Prostate gland (tissue), 2 donors: ENCODE measurements at regions not wholly inside any gene's neighbourhood (a gene's known extent, or its start where the extent isn't known, plus 50 kb on each side); places are given as distances from the start of the nearest gene placed in this dataset.

Experiments used
- DNase-seq: peaks from one replicate; pipeline ENCODE4 v3.0.0-alpha.2; 2019; ENCODE audit warnings: low spot score
- H3K27ac ChIP-seq, 2 donors: fragments of 200-600 bp; sonication (generic); 2 replicates each; pipeline ENCODE4 v1.5.1; 2017 to 2019
- H3K27me3 ChIP-seq: fragments of 200-600 bp; sonication (generic); replicated peaks from 2 replicates; pipeline ENCODE4 v1.5.1; 2019; ENCODE audit not compliant: insufficient read depth
- H3K36me3 ChIP-seq, 2 donors: fragments of 200-600 bp; sonication (generic); 1 replicate in 1 of 2; 2 replicates in 1 of 2; pipeline versions ENCODE4 v1.5.1 to v1.8.1; 2017 to 2019
- H3K4me1 ChIP-seq: fragments of 200-600 bp; sonication (generic); replicated peaks from 2 replicates; pipeline ENCODE4 v1.5.1; 2019
- H3K4me3 ChIP-seq, 2 donors: fragments of 200-600 bp; sonication (generic); 2 replicates each; pipeline ENCODE4 v1.5.1; 2017 to 2019
- H3K9me3 ChIP-seq: fragments of 200-600 bp; sonication (generic); 2 replicates; pipeline ENCODE4 v1.5.1; 2017
- POLR2A ChIP-seq: fragments of 450-650 bp; IDR thresholded peaks from one replicate; pipeline ENCODE4 v1.6.1; 2016; ENCODE audit warnings: antibody characterized with exemption, mild to moderate bottlenecking
- POLR2AphosphoS5 ChIP-seq: sonication (generic); formaldehyde crosslinking; IDR thresholded peaks from one replicate; pipeline ENCODE4 v1.6.1; 2017; ENCODE audit warnings: antibody characterized with exemption
- WGBS: methylation state at CpG from one replicate; pipeline ENCODE4 v1.1.5; 2018; 5-methylcytosine and 5-hydroxymethylcytosine counted together
- intact Hi-C: fragments of 100-400 bp; cut with DNase I; formaldehyde crosslinking; loops from one replicate; pipeline ENCODE4 v1.14.2; 2022
- TF ChIP-seq, protein P1 (sequence below), 4 experiments: fragments of 200-600 bp in 2 of 4; fragments of 450-650 bp in 2 of 4; sonication (generic) in 2 of 4; IDR thresholded peaks; 1 replicate in 3 of 4; 2 replicates in 1 of 4; pipeline ENCODE4 v1.5.1; 2016 to 2019; ENCODE audit warnings: antibody characterized with exemption in 4 of 4, mild to moderate bottlenecking in 2 of 4, moderate library complexity in 2 of 4

DNA sequence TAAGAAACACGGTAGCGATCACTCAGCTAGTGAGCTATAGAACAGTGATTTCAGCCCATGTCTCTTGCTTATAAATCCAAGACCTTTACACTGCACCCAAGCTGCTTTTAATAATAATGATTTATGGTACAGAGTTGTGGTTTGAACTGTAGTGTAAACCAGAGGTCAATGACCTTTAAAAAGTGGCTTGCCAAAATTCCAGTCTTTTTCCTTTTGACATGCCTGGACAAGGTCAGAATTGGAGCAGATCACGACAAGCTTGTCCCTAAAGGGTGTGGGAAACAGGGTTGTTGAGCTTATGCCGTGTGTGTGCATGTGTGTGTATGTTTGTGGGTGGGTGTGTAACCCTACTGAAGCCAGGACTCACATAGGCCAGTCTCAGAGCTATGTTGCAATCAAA, 225.3 kb upstream of the CLINT1 start:
- DNase-seq, result no peak
- intact Hi-C loops, result no loop called here
- TF ChIP-seq POLR2A (no peak), POLR2AphosphoS5 (no peak)
- TF ChIP-seq, protein P1, sequence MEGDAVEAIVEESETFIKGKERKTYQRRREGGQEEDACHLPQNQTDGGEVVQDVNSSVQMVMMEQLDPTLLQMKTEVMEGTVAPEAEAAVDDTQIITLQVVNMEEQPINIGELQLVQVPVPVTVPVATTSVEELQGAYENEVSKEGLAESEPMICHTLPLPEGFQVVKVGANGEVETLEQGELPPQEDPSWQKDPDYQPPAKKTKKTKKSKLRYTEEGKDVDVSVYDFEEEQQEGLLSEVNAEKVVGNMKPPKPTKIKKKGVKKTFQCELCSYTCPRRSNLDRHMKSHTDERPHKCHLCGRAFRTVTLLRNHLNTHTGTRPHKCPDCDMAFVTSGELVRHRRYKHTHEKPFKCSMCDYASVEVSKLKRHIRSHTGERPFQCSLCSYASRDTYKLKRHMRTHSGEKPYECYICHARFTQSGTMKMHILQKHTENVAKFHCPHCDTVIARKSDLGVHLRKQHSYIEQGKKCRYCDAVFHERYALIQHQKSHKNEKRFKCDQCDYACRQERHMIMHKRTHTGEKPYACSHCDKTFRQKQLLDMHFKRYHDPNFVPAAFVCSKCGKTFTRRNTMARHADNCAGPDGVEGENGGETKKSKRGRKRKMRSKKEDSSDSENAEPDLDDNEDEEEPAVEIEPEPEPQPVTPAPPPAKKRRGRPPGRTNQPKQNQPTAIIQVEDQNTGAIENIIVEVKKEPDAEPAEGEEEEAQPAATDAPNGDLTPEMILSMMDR (IDR thresholded peaks at IDR 0.05), result no peak
- 43% methylated on average over 4 of the region's 4 CpGs for WGBS
- Histone ChIP-seq H3K27ac (no peak overlapping the region), H3K4me1 (no peaks in the 10 kb centered on the region), H3K36me3 (no peaks in the 10 kb centered on the region), H3K9me3 (no peaks in the 10 kb centered on the region), H3K4me3 (no peak overlapping the region), H3K27me3 (no peaks in the 10 kb centered on the region)

DNA sequence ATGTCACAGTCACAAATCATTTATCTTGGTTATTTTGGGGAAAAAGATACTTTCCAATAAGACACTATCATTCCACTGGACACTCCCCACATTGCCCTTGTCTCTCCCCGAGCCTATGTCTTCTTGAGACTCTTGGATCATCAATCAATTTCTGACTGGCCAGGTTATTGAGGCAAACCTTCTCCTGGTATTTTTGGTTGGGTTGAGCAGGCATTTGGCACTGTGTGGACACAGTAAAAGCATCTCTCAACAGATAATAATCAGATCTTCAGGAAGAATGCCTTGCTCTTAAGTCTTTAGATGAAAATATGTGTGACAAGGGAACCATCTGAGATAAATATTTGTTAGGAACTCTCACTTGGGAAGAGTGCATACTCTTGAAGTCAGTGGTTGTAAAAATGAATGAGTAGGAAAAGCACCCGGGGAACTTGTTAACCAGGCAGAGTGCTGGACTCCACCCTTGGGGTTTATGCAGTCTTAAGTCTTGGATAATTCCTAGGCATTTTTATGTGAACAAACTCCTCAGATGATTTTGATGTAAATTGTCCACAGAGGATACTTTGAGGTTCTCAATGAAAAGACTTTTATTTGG, 223.8 kb upstream of the CLINT1 start:
- intact Hi-C loops, result no loop called here
- Histone ChIP-seq H3K9me3 (no peaks in the 10 kb centered on the region), H3K4me3 (no peak overlapping the region), H3K36me3 (no peaks in the 10 kb centered on the region), H3K4me1 (no peaks in the 10 kb centered on the region), H3K27ac (no peak overlapping the region), H3K27me3 (no peaks in the 10 kb centered on the region)
- 58% methylated on average over 2 of the region's 2 CpGs for WGBS
- DNase-seq, result no peak
- no peak for TF ChIP-seq POLR2AphosphoS5
- TF ChIP-seq, protein P1 (IDR thresholded peaks at IDR 0.05), result no peak
- TF ChIP-seq POLR2A, result no peak

DNA sequence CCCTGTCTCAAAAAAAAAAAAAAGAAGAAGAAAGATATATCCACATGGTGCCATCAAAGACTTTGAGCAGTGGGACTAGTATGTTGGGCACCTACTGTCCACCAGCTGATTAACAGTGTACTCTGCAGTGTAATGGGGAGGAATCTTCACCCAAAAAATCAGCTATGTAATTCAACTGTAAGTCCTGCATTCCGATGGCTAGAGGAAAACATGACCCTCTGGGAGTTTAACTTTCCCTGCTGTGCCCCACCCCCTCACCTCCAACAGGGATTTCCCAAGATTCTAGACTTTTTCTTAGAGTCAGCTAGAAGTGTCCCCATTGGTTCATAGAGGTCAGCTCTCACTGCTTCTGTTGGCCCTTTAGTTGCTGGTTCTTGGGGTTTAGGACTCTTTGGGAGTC, 221.2 kb upstream of the CLINT1 start:
- Histone ChIP-seq H3K27ac (no peak overlapping the region), H3K27me3 (no peaks in the 10 kb centered on the region), H3K36me3 (no peaks in the 10 kb centered on the region), H3K4me3 (no peak overlapping the region), H3K4me1 (no peaks in the 10 kb centered on the region), H3K9me3 (no peaks in the 10 kb centered on the region)
- intact Hi-C loops, result no loop called here
- 76% methylated on average over 1 of the region's 1 CpG for WGBS
- no peak for DNase-seq
- TF ChIP-seq POLR2A (no peak), POLR2AphosphoS5 (no peak)
- TF ChIP-seq, protein P1 (IDR thresholded peaks at IDR 0.05), result no peak

DNA sequence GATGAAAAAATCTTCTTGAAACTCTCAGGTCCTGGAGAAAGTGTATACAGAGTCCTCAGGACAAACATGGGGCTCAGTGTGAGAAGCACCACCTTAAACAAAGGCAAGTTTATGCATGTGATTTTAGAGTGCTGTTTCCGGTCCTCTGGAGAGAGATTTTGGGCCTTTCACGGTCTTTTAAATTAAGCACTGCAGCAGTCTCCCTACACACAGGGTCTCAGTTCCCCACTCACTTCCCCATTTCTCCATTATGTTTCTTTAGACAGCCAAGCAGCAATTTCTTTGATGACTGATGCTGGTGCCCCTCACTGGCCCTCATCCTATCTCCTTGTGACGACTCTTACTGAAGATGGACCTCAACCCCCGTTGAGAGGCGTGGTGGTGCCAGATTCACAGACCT, 220.2 kb upstream of the CLINT1 start:
- WGBS, result 86% methylated on average over 5 of the region's 5 CpGs

More for the DNA sequence above, 220.2 kb upstream of the CLINT1 start:
- intact Hi-C loops, result loop anchor here (5.0 kb wide), 2 partner anchors 98 to 1023 kb away; no protein-coding TSS in a partner anchor
- no peak overlapping the region for H3K27ac ChIP-seq
- H3K4me1 ChIP-seq, result no peaks in the 10 kb centered on the region
- no peaks in the 10 kb centered on the region for H3K27me3 ChIP-seq
- H3K4me3 ChIP-seq, result no peak overlapping the region
- no peak for DNase-seq
- no peak for TF ChIP-seq POLR2AphosphoS5
- no peak for TF ChIP-seq POLR2A
- TF ChIP-seq, protein P1 (IDR thresholded peaks at IDR 0.05), result no peak
- no peaks in the 10 kb centered on the region for H3K36me3 ChIP-seq
- no peaks in the 10 kb centered on the region for H3K9me3 ChIP-seq
